Testis (tissue), 2 donors: ENCODE measurements at regions not wholly inside any gene's neighbourhood (a gene's known extent, or its start where the extent isn't known, plus 50 kb on each side); places are given as distances from the start of the nearest gene placed in this dataset.

Experiments used
- CTCF ChIP-seq, 3 experiments: fragments of 450-650 bp in 2 of 3; fragments of 200-600 bp in 1 of 3; sonication (generic) in 1 of 3; IDR thresholded peaks; one replicate each; pipeline ENCODE4 v1.5.1; 2016 to 2019; ENCODE audit warnings: antibody characterized with exemption in 3 of 3, mild to moderate bottlenecking in 2 of 3, moderate library complexity in 1 of 3
- POLR2A ChIP-seq: fragments of 450-650 bp; IDR thresholded peaks from one replicate; pipeline ENCODE4 v1.6.1; 2017; ENCODE audit warnings: antibody characterized with exemption, mild to moderate bottlenecking, moderate library complexity

DNA sequence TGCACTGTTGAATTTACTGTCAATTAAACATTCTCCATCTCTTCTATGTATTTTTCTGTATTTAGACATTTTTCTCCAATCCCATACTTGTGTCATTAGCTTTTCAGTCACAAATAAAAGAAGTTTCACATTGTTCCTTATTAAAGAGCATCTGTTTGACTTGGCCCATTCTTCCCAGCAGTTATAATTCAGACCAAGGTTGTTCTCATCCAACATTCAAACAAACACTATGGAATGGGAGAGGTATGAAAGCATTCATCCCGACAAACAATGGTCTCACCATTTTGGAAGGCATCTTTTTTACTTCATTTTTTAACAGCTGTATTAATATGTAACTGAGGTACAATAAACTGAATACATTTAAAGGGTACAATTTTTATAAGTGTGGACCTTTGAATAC, 208.8 kb upstream of the MAF start:
- TF ChIP-seq CTCF (IDR thresholded peaks at IDR 0.05) (no peak), POLR2A (no peak)
